K562 (cell line): ENCODE measurements at regions not wholly inside any gene's neighbourhood (a gene's known extent, or its start where the extent isn't known, plus 50 kb on each side); places are given as distances from the start of the nearest gene placed in this dataset.

Experiments used
- E2F5 ChIP-seq: sonication (generic); formaldehyde crosslinking; IDR thresholded peaks from 2 replicates; pipeline ENCODE4 v1.8.0; 2022; ENCODE audit warnings: mild to moderate bottlenecking, missing genetic modification reagents
- ELF2 ChIP-seq: fragments of 250-450 bp; sonication (Bioruptor Pico); IDR thresholded peaks from 2 replicates; pipeline ENCODE4 v1.5.0; 2021; ENCODE audit warnings: mild to moderate bottlenecking
- GTF2E2 ChIP-seq: fragments of 200-800 bp; sonication (Bioruptor generic); IDR thresholded peaks from 2 replicates; pipeline ENCODE4 v1.6.1; 2016; ENCODE audit warnings: missing genetic modification characterization, missing compliant biosample characterization
- MIER1 ChIP-seq: fragments of 450-650 bp; IDR thresholded peaks from 2 replicates; pipeline ENCODE4 v1.6.1; 2016; ENCODE audit warnings: antibody characterized with exemption, mild to moderate bottlenecking, low read depth
- NUFIP1 ChIP-seq: fragments of 450-650 bp; IDR thresholded peaks from 2 replicates; pipeline ENCODE4 v1.6.1; 2018; ENCODE audit not compliant: partially characterized antibody
- RFX1 ChIP-seq: fragments of 450-650 bp; IDR thresholded peaks from 2 replicates; pipeline ENCODE4 v1.6.1; 2016; ENCODE audit warnings: mild to moderate bottlenecking, moderate library complexity
- SAFB2 ChIP-seq: fragments of 200-400 bp; formaldehyde crosslinking; IDR thresholded peaks from 2 replicates; pipeline ENCODE4 v1.6.1; 2018; ENCODE audit warnings: borderline replicate concordance, low read length, low read depth, moderate library complexity; ENCODE audit not compliant: severe bottlenecking
- STAT6 ChIP-seq: sonication (generic); formaldehyde crosslinking; IDR thresholded peaks from 2 replicates; pipeline ENCODE4 v1.8.1; 2023; ENCODE audit warnings: mild to moderate bottlenecking, missing genetic modification reagents
- ZNF384 ChIP-seq: IDR thresholded peaks from 2 replicates; pipeline ENCODE4 v1.6.1; 2012; ENCODE audit warnings: low read depth, low read length, improper control_type of control experiment
- ZNF512 ChIP-seq: IDR thresholded peaks from 2 replicates; pipeline ENCODE4 v1.6.1; 2016; ENCODE audit warnings: missing genetic modification characterization, missing compliant biosample characterization

- TF ChIP-seq STAT6 (CRISPR knock-in tag) = no peak
- no peak for TF ChIP-seq NUFIP1
- no peak for TF ChIP-seq MIER1
- TF ChIP-seq GTF2E2 = no peak
- no peak for TF ChIP-seq E2F5 (CRISPR knock-in tag)
- TF ChIP-seq ZNF512 = no peak
- no peak for TF ChIP-seq ELF2 (CRISPR knock-in tag)
- no peak for TF ChIP-seq RFX1
- no peak for TF ChIP-seq SAFB2
- no peak for TF ChIP-seq ZNF384
Measured at GRCh38 chr2:180734382-180734781, 246.0 kb upstream of the UBE2E3 start (continued).
